Neural cell (in vitro differentiated cells): ENCODE measurements at regions not wholly inside any gene's neighbourhood (a gene's known extent, or its start where the extent isn't known, plus 50 kb on each side); places are given as distances from the start of the nearest gene placed in this dataset.

Experiments used
- CTCF ChIP-seq: fragments of 450-650 bp; IDR thresholded peaks from 2 replicates; pipeline ENCODE4 v1.5.1; 2014; ENCODE audit warnings: antibody characterized with exemption, mild to moderate bottlenecking, moderate library complexity; ENCODE audit not compliant: poor library complexity, severe bottlenecking
- EP300 ChIP-seq: fragments of 450-650 bp; conservative IDR thresholded peaks from 2 replicates; pipeline ENCODE4 v1.6.1; 2014; ENCODE audit warnings: antibody characterized with exemption, mild to moderate bottlenecking, moderate library complexity; ENCODE audit not compliant: poor library complexity, severe bottlenecking
- EZH2 ChIP-seq: fragments of 200-600, 300-800 bp; shearing (Covaris generic), sonication (generic); IDR thresholded peaks from 2 replicates; pipeline ENCODE4 v1.6.1; 2014; ENCODE audit warnings: antibody characterized with exemption, low read length, borderline replicate concordance, mild to moderate bottlenecking; ENCODE audit not compliant: insufficient read depth, poor library complexity, severe bottlenecking
- MXI1 ChIP-seq: fragments of 450-650 bp; conservative IDR thresholded peaks from 2 replicates; pipeline ENCODE4 v1.6.1; 2014; ENCODE audit warnings: antibody characterized with exemption, mild to moderate bottlenecking; ENCODE audit not compliant: poor library complexity, severe bottlenecking
- POLR2AphosphoS5 ChIP-seq: IDR thresholded peaks from 2 replicates; pipeline ENCODE4 v1.6.1; 2012
- REST ChIP-seq: IDR thresholded peaks from 2 replicates; pipeline ENCODE4 v1.6.1; 2012; ENCODE audit warnings: borderline replicate concordance

GRCh38 chr20:51195419-51195901, 172.6 kb upstream of the KCNG1 start:
- TF ChIP-seq POLR2AphosphoS5 (no peak), REST (no peak), CTCF (no peak), MXI1 (no peak), EP300 (no peak), EZH2 (no peak)
